Stimulated activated CD4-positive, alpha-beta T cell treated with anti-CD3 and anti-CD28 coated beads, Interleukin-4, amount 100 ng/mL, for 48 hours (primary cell): ENCODE measurements at regions not wholly inside any gene's neighbourhood (a gene's known extent, or its start where the extent isn't known, plus 50 kb on each side); places are given as distances from the start of the nearest gene placed in this dataset.

ENCODE experiments used
- DNase-seq, 2 donors: peaks; one replicate each; pipeline ENCODE4 v3.0.0-alpha.2; 2020; ENCODE audit warnings: low read depth in 2 of 2

- no peak for DNase-seq
Observed at GRCh38 chr12:132395192-132395907, 66.0 kb upstream of the GALNT9 start.

DNA sequence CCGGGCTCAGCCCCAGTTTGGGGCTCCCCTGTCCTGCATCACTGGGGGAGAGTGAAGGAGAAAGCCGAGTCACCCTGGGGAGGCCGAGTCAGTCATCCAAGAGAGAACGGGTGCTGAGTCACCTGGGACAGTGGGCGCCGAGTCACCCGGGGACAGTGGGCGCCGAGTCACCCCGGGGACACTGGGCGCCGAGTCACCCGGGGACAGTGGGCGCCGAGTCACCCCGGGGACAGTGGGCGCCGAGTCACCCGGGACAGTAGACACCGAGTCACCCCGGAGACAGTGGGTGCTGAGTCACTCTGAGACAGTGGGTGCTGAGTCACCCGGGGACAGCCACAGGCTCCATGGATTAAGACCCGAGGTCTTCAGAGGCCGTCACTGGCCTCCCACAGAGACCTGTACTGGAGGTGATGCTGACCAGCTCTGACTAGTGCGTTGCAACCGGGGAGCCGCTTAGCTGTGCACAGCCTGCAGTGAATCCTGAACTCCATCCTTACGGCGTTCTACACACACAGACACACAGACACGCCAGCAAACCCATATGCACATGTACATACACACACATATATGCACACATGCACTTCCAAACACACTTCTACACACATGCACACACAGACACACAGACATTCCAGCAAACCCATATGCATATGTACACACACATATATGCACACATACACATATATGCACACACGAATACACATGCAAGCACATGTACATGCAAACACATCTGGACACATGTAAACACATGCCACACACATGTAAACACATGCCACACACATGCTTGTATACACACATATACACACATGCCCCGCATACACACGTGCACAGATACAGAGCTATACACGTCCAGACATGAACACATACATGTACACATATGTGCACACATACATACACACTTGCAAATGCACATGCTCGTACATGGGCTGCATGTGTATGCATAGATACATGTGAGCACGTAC lies 64.9 kb upstream of the GALNT9 start:
- peak in 1 of 2 donors; percentile 24 for DNase-seq

GRCh38 chr12:132393245-132393795 lies 63.9 kb upstream of the GALNT9 start:
- no peak for DNase-seq

GRCh38 chr12:132392389-132393244 lies 63.2 kb upstream of the GALNT9 start:
- DNase-seq, result no peak

DNA sequence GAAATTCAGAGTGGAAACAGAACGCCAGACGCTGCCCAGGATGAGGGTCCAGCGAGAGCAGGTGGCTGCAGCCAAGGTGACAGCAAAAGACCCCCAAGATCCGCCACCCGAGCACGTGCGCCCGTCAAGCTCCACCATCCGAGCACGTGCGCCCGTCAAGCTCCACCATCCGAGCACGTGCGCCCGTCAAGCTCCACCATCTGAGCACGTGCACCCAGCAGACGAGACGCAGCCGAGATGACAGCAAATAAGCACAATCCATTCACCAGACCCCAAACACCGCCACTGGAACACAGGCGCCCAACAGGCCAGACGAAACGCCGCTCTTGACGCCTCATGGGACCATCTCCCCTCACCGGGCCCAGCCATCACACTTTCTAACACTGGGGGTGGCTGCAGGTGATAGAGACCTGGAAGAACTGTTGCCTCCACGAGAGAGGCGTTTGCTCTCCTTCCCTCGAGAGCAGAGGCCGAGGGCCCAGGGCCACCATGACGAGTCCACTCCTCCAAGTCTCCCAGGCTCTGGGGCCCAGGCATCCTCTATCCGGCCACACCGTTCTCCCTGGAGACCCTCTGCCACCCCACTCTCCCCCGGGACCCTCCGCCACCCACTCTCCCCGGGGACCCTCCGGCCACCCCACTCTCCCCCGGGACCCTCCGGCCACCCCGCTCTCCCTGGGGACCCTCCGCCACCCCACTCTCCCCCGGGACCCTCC lies 62.1 kb upstream of the GALNT9 start:
- DNase-seq, result no peak

DNA sequence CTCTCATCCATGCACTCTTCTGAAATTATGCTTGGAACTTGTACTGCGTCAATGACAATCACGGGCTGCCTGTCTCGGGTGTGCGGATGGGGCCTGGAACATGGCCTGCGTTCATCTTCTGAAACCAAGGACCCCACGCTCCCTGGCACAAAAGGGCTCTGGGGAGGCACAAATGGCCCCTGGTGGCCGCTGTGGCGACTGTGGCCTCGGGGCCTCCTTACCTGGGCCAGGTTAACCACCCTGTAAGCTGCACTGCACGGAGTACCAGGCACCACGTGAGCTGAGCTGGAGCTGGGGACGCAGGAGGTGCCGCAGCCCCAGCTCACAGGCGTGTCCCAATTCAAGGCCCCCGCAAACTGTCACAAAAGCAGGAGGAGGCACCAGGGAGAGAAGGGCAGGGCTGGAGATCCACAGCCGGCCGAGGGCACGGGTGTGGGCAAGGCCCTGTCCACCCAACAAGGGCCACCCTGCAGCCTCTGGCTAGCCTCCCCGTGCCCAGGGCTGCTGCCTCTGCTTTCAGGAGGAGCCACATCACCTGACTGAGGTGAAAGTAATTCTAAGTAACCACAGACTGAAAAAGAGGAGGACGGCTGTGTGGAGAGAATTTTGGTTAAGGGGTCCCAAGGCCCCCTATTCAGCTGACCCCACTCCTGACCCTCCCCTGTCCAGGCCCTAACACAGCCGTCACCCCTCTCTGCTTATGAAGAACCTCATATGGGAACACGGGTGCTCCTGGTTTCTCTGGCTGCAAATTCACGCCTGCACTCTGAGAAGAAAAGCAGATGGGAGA lies 61.1 kb upstream of the GALNT9 start:
- no peak for DNase-seq

- DNase-seq, result no peak
Observed at GRCh38 chr12:132389526-132390286, 60.3 kb upstream of the GALNT9 start.

DNA sequence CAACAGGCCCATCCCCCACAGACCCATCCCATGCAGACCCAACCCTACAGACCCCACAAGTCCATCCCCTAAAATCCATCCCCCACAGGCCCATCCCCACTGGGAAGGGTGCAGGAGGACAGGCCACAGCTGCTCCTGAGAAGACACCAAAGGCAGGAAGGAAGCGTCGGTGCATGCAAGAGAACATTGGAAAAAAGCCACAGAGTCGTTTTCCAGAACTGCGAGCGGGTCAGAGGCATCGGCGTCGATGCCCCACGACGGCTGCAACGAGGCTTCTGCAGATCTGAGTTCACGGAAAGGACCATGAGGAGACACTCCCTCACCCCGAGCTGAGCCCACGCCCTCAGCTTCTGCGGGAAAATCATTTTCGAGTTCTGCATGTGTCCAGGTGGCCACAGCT lies 59.6 kb upstream of the GALNT9 start:
- DNase-seq, result no peak

DNA sequence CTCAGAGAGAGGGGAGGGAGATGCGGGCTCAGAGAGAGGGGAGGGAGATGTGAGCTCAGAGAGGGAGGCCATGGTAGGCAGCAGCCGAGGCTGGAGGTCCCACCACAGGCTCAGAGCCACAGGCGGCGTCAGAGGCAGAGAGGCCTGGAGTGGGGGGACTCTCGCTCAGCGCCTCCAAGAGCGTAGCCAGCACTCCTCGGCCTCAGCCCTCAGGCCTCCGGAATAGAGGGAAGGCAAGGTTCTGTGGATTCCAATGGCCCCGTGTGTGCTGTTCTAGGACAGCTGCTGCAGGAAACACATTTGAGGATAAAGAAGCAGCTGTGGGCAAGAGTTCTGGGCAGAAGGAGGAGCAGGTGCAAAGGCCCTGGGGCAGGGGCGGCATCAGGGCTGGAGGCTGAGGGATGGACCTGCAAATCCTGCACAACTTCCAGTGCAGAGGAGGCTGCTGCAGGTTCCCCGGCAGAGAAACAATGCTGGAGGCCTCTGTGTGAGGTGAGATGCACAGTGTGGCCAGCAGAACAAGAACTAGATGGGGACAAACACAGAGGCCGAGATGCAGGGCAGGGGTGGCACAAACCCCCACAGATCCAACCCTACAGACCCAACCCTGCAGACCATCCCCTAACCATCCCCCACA lies 59.1 kb upstream of the GALNT9 start:
- DNase-seq, result no peak

- DNase-seq, result no peak
Observed at GRCh38 chr12:132386926-132387497, 57.6 kb upstream of the GALNT9 start.

- no peak for DNase-seq
Observed at GRCh38 chr12:132385923-132386751, 56.7 kb upstream of the GALNT9 start.

DNA sequence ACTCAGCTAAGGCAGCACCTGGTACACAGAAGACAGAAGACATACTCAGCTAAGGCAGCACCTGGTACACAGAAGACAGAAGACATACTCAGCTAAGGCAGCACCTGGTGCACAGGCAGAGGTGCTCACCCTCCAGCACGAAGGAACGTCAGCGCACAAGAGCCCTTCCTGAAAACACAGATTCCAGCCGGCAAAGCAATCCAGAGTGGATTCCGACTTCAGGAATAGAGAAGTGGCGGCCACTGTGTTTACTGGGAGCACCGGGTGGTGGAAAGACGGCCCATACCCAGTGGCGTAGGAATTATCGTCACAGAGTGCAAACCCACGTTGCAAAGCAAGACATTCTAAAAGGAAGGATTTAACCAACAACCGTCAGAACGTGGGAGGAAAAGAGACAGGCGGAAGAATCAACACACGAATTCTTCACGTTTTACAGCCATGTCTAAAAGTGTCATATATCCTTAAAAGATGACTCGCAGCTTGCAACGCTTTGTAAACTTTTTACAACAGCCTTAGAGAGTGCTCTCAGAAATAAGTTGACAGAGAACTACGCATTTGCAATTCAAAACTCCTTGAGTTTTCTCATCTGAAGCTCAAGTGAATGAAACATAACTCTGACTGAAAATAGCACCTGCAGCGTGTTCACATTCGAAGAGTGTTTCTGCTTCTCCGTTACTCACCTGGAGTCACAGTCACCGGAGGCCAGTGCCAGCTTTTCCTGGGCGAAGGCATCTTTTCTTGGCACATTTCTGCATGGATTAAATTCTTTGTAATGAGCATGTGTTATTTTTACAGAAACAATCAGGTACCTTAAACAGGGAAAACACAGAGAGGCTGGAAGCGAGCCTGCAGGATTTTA lies 55.8 kb upstream of the GALNT9 start:
- DNase-seq, result no peak

GRCh38 chr12:132380641-132381040 lies 51.3 kb upstream of the GALNT9 start:
- DNase-seq, result no peak

- no peak for DNase-seq
Observed at GRCh38 chr12:132379996-132380395, 50.6 kb upstream of the GALNT9 start.

DNA sequence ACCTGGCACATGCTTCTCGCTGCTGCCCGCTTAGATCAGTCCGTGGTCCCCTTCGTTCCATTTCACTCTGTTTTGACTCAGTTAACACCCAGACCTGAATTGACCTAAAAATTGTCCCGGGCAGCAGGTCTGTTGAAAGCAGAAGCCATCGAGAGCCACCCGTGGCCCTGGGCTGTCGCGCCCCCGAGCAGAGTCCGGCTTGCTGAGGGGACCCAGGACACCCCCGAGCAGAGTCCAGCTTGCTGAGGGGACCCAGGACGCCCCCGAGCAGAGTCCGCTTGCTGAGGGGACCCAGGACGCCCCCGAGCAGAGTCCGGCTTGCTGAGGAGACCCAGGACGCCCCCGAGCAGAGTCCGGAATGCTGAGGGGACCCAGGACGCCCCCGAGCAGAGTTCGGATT lies 50.2 kb upstream of the GALNT9 start:
- no peak for DNase-seq
